A673 (cell line): ENCODE measurements at regions not wholly inside any gene's neighbourhood (a gene's known extent, or its start where the extent isn't known, plus 50 kb on each side); places are given as distances from the start of the nearest gene placed in this dataset.

Source experiments
- EZH2 ChIP-seq: fragments of 200-600 bp; sonication (generic); IDR thresholded peaks from 2 replicates; pipeline ENCODE4 v1.6.1; 2017; ENCODE audit warnings: borderline replicate concordance, low read depth, mild to moderate bottlenecking, mixed read lengths, antibody characterized with exemption, low read length; ENCODE audit not compliant: poor library complexity, severe bottlenecking
- TF ChIP-seq, protein P1 (sequence below): fragments of 300-800, 200-600 bp; sonication (generic); conservative IDR thresholded peaks from 2 replicates; pipeline ENCODE4 v1.5.1; 2017; ENCODE audit warnings: low read depth, mild to moderate bottlenecking, antibody characterized with exemption, low read length, moderate library complexity, mixed read lengths

DNA sequence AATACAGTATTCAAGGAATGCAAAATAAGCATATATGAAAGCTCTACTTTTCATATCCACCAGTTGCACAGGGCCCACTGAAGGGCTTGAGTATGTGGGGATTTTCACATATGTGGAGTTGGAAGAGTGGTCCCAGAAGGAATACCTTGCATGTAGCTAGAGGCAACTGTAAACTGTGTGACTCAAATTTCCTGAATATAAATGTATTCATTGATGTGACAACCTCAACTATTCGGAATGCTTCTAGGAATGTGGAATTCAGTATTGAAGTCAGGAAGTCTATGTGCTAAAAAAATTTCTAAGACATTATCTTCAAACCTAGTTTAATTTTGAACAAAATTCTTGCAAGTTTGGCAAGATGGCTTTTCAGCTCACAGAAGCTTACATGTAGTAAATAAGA, 695.5 kb upstream of the SEMA3D start:
- TF ChIP-seq, protein P1, sequence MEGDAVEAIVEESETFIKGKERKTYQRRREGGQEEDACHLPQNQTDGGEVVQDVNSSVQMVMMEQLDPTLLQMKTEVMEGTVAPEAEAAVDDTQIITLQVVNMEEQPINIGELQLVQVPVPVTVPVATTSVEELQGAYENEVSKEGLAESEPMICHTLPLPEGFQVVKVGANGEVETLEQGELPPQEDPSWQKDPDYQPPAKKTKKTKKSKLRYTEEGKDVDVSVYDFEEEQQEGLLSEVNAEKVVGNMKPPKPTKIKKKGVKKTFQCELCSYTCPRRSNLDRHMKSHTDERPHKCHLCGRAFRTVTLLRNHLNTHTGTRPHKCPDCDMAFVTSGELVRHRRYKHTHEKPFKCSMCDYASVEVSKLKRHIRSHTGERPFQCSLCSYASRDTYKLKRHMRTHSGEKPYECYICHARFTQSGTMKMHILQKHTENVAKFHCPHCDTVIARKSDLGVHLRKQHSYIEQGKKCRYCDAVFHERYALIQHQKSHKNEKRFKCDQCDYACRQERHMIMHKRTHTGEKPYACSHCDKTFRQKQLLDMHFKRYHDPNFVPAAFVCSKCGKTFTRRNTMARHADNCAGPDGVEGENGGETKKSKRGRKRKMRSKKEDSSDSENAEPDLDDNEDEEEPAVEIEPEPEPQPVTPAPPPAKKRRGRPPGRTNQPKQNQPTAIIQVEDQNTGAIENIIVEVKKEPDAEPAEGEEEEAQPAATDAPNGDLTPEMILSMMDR = no peak
- TF ChIP-seq EZH2 = no peak
